HG03103 (cell line): ENCODE measurements at regions not wholly inside any gene's neighbourhood (a gene's known extent, or its start where the extent isn't known, plus 50 kb on each side); places are given as distances from the start of the nearest gene placed in this dataset.
A peak's percentile ranks its signal among the peaks of the same experiment; 100 is the strongest.
"Not testable (repeated sequence)": the region's sequence is repeated elsewhere in the genome, so short reads cannot be mapped to it uniquely, and the experiment has no call there.

Experiments
- ATAC-seq: cut with Tn5 transposase; IDR thresholded peaks from one replicate; pipeline ENCODE4 v1.9.1; 2021; ENCODE audit warnings: low read depth; ENCODE audit not compliant: unreplicated experiment

DNA sequence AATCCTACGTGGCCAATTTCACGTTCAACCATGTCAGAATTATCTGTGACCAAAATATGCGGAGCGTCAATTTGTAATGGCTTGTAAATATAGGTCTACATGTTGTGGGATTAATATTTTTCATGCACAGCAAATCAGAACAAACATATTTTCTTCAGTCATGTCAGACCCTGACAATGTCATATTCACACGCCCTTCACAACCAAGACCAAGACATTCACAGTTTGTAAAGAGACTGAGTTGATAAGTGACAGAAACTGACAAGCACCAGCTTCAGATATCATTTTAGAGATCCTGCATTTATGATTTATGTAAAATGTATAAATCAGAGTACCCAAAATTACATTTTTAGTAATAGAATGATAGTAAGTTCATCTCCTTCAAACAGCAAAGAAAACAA, 57.3 kb upstream of the NOVA1 start:
- no peak for ATAC-seq

- ATAC-seq: no peak
Measured at GRCh38 chr14:26663506-26663905, 65.7 kb upstream of the NOVA1 start.

- not testable (repeated sequence) for ATAC-seq
Measured at GRCh38 chr14:26678732-26679420, 81.0 kb upstream of the NOVA1 start.

- ATAC-seq: no peak
Measured at GRCh38 chr14:26685401-26685800, 87.6 kb upstream of the NOVA1 start.

GRCh38 chr14:26687301-26687837, 89.5 kb upstream of the NOVA1 start:
- ATAC-seq: no peak

DNA sequence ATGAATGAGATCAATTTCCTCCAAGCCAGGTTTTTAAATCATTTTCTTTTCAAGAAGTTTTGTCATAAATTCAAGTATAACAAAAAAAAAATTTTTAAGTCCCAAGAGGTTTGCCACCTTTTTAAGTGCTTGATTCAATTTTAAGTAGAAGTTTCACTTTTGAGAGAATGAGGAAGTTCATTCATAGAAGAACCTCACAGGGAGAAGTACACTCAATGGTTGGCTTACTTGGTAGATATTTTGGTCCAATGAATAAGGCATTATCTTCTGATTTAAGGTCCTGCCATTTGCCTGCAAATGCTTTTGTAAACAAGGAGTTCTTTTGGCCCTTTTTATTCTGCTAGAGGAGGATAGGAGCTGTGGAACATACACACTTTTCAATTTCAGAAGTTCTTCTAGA, 96.7 kb upstream of the NOVA1 start:
- ATAC-seq: peak; percentile 75

- ATAC-seq: no peak
Measured at GRCh38 chr14:26702721-26703230, 104.9 kb upstream of the NOVA1 start.

DNA sequence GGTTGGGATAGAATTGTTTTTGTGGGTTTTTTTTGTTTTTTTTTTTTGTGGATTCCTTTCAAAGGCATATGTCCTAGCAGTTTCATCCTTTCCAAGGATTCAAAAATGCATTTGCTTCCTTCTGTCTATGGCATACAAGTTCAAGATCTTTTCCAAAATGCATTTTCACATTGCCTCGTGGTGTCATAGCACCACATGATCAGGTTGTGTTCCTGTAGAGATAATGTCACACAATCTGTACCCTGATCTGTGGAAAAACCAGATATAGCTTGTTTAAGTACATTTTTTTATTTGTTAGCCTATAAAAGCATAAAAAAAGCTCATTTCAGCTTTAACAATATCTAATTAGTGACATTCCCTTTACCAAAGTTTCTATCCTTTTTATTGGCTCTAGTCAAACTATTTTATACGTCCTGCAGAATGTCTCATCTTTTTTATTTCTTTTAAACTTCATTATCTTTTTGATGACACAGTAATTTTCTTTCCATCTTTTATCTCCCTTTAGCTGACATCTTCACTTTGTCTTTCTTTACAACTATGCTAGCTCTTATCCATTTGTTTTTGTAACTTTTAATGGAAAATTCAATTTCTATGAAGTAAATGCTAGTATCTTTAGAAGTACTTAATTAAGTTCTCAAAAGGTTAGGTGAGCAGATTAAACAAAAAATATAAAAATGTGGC, 106.0 kb upstream of the NOVA1 start:
- ATAC-seq: no peak

- ATAC-seq: no peak
Measured at GRCh38 chr14:26707234-26707633, 109.4 kb upstream of the NOVA1 start.

GRCh38 chr14:26709019-26709418, 111.2 kb upstream of the NOVA1 start:
- no peak for ATAC-seq

GRCh38 chr14:26719514-26719913, 121.7 kb upstream of the NOVA1 start:
- ATAC-seq: no peak

DNA sequence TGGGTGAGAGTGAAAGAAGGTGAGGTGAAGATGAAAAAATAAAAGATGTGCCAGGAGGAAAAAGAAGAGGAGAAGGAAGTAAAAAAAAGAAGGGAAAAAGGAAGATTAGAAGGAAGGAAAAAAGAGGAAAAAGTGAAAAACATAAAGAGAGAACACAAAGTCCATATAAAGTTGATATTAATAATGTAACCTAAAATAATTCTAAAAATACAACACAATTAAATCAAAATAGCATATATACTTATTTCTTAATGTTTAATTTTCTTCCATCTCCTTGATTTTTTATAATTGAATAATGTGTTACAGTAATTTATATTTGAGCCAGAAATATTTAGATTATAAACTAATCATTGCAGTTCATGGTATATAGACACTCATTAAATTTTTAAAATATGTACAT, 124.4 kb upstream of the NOVA1 start:
- no peak for ATAC-seq

DNA sequence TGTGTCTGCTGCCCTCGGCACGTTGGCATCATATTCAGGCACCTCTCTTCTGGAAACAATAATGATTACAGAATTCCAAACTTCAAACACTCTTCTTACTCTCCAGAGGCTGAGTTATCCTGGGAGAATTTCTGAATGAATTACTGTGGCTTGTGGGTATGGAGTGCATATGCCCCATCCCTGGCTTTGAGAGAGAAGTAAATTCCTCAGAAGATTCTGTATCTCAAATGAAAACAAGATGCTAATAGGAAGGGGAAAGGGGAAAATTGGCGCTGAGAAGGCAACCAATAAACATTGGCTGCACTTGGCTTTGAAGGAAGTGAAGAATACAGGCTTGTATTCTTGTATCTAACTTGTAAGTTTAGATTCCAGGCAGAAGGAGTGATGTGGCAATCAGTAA, 132.0 kb upstream of the NOVA1 start:
- ATAC-seq: no peak

DNA sequence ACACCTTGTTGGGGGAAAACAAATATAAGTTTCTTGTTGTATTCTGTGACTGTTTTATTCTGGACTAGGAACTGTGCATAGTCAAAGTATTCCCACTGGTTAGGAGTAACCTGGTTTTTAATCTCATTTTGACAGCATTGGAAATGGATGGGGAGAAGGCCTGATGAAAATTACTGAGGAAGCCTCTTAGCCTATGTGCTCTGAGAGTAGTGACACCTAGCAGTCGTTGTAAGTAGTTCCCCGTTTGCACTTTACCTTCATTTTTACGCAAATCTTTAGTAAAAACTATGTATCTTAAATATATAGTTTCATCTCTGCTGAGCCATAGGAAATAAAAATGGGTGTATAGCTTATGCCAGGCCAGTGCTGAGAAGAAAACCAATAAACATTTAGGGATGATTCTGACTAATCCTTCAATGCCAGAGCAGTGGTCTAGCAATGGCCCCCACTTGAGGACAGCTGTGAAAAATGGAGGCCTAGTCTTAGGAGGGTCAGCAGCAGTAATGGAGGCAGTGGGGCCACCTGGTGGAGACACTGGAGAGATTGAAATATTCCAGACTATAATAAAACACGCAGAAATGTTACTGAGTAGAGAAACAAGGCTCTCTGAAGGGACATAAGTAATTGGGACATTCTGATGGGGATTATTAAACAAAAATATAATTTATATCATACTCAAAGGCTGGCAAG, 133.2 kb upstream of the NOVA1 start:
- ATAC-seq: no peak

- ATAC-seq: no peak
Measured at GRCh38 chr14:26735811-26736210, 138.0 kb upstream of the NOVA1 start.

GRCh38 chr14:26738571-26738970, 140.7 kb upstream of the NOVA1 start:
- no peak for ATAC-seq

- no peak for ATAC-seq
Measured at GRCh38 chr14:26741711-26742212, 143.9 kb upstream of the NOVA1 start.

DNA sequence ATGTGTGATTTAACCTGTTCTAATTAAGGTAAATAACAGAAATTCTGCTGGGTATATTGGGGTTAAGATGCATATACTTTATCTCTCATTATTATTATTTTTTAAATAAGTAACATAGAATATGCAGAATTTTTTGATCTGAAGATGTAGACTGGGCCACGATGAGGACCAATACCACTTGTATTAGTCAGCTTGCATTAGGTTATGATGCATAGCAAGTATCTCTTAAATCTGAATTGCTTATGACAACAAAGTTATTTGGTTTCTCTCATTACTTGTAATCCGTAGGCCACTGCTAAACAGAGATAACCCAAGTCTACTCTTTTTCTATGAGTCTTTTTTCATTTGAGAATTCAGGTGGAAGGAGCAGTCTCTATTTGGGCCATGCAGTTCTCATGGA, 145.5 kb upstream of the NOVA1 start:
- ATAC-seq: no peak

DNA sequence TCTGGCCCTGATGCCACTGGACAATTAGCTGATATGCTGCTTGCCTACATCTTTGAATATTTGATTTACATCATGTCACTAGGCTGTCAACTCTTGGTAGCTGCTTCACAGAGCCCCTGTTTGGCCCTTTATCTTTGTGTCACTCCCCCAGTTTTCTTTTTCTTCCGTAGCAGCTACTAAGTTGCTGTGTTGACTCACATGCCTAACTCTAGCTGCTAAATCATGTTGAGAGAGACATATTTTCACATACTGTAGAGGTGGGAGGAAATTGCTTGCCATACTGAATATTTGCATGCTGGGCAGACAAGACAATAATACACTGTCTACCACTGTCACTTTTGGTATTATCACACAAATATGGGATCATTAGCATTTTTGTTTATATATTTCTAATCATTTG, 147.1 kb upstream of the NOVA1 start:
- no peak for ATAC-seq

DNA sequence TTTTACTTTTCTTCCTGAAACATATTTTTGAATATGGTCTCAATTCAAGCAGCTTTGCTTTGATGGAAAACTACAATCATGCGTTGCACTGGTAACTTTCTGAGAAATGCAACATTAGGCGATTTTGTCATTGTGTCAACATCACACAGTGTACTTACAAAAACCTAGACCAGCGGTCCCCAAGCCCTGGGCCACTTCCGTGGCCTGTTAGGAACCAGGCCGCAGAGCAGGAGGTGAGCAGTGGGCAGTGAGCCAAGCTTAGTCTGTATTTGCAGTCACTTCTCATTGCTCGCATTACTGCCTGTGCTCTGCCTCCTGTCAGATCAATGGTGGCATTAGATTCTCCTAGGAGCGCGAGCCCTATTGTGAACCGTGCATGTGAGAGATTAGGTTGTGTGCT, 163.7 kb upstream of the NOVA1 start:
- no peak for ATAC-seq

GRCh38 chr14:26765301-26765700, 167.5 kb upstream of the NOVA1 start:
- ATAC-seq: no peak
